Right lobe of liver (tissue), 4 donors: ENCODE measurements at regions not wholly inside any gene's neighbourhood (a gene's known extent, or its start where the extent isn't known, plus 50 kb on each side); places are given as distances from the start of the nearest gene placed in this dataset.

Experiments
- POLR2A ChIP-seq: fragments of 450-650 bp; IDR thresholded peaks from one replicate; pipeline ENCODE4 v1.6.1; 2017; ENCODE audit warnings: antibody characterized with exemption, mild to moderate bottlenecking
- TF ChIP-seq, protein P1 (sequence below), 4 donors: fragments of 200-600 bp in 3 of 4; fragments of 450-650 bp in 1 of 4; IDR thresholded peaks; one replicate each; pipeline versions ENCODE4 v1.5.1 to v1.8.0; 2016 to 2022; ENCODE audit warnings: antibody characterized with exemption in 4 of 4, mild to moderate bottlenecking in 2 of 4
- donor health status: DM: no; HTN: no; CAD: no.
- donor health status: DM: no; HTN: no; CAD: no.
- donor health status: DM: no; HTN: yes; CAD: no.

DNA sequence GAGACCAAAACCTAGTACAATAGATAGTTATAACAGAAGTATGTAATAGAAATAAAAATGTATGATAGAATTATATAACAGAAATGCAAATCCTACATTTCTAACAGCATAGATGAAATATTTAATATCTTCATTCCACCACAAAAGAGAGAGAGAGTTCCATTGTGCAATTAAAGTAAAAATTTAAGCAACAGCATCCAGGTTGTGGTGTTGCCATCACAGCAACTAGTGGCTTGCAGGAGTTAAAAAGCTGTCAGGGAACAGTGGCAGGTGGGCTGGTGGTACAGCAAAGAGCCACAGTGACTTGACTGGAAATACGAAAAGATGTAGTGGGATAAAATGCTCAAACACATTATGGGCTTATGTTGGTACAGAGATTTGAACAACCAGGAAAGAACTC, 57.1 kb upstream of the MDM1 start:
- TF ChIP-seq, protein P1, sequence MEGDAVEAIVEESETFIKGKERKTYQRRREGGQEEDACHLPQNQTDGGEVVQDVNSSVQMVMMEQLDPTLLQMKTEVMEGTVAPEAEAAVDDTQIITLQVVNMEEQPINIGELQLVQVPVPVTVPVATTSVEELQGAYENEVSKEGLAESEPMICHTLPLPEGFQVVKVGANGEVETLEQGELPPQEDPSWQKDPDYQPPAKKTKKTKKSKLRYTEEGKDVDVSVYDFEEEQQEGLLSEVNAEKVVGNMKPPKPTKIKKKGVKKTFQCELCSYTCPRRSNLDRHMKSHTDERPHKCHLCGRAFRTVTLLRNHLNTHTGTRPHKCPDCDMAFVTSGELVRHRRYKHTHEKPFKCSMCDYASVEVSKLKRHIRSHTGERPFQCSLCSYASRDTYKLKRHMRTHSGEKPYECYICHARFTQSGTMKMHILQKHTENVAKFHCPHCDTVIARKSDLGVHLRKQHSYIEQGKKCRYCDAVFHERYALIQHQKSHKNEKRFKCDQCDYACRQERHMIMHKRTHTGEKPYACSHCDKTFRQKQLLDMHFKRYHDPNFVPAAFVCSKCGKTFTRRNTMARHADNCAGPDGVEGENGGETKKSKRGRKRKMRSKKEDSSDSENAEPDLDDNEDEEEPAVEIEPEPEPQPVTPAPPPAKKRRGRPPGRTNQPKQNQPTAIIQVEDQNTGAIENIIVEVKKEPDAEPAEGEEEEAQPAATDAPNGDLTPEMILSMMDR (IDR thresholded peaks at IDR 0.05): no peak
- TF ChIP-seq POLR2A: no peak
